Activated B cell treated with CpG ODN at 0.5 μM for 24 hours (primary cell): ENCODE measurements at regions not wholly inside any gene's neighbourhood (a gene's known extent, or its start where the extent isn't known, plus 50 kb on each side); places are given as distances from the start of the nearest gene placed in this dataset.
"Not testable (repeated sequence)": the region's sequence is repeated elsewhere in the genome, so short reads cannot be mapped to it uniquely, and the experiment has no call there.

Source experiments
- ATAC-seq: fragments of 200-7000 bp; cut with Tn5 transposase; one replicate; pipeline ENCODE4 v1.10.0; 2021; ENCODE audit warnings: low read depth, mild to moderate bottlenecking, moderate library complexity
- CTCF ChIA-PET: fragments of 350-600 bp; sonication (Branson Sonifier 250); formaldehyde crosslinking; loops from one replicate; lab custom pipeline; 2021; ENCODE audit warnings: antibody characterized with exemption; lab: Charles Lee
- POLR2A ChIA-PET: fragments of 350-600 bp; sonication (Branson Sonifier 250); formaldehyde crosslinking; loops from one replicate; lab custom pipeline; 2021; ENCODE audit warnings: antibody characterized with exemption; lab: Charles Lee
- DNase-seq: peaks from one replicate; pipeline ENCODE4 v3.0.0; 2022
- H3K27ac Mint-ChIP-seq: one replicate; pipeline ENCODE4 v1.8.0; 2020; ENCODE audit warnings: mixed read lengths
- H3K27me3 Mint-ChIP-seq: one replicate; pipeline ENCODE4 v1.8.0; 2021; ENCODE audit warnings: mixed read lengths
- H3K36me3 Mint-ChIP-seq: one replicate; pipeline ENCODE4 v1.8.0; 2021; ENCODE audit warnings: low read depth, mixed read lengths
- H3K4me1 Mint-ChIP-seq: one replicate; pipeline ENCODE4 v1.8.0; 2021; ENCODE audit warnings: mixed read lengths
- H3K4me3 Mint-ChIP-seq: one replicate; pipeline ENCODE4 v1.8.0; 2020; ENCODE audit warnings: mild to moderate bottlenecking, mixed read lengths
- H3K9me3 Mint-ChIP-seq: one replicate; pipeline ENCODE4 v1.8.0; 2020; ENCODE audit warnings: mixed read lengths
- CTCF ChIP-seq: fragments of 200-600 bp; IDR thresholded peaks from one replicate; pipeline ENCODE4 v1.8.0; 2022; ENCODE audit warnings: antibody characterized with exemption, mild to moderate bottlenecking
- intact Hi-C: fragments of 100-400 bp; cut with micrococcal nuclease; formaldehyde crosslinking; loops from one replicate; pipeline ENCODE4 v1.15.1; 2024

- no peaks in the 10 kb centered on the region for H3K36me3 Mint-ChIP-seq
- POLR2A ChIA-PET, result no interaction called here
- DNase-seq, result no peak
- TF ChIP-seq CTCF, result no peak
- H3K27ac Mint-ChIP-seq, result no peak overlapping the region
- no peaks in the 10 kb centered on the region for H3K9me3 Mint-ChIP-seq
- intact Hi-C loops, result no loop called here
- no peak for ATAC-seq
- H3K4me1 Mint-ChIP-seq, result no peaks in the 10 kb centered on the region
- CTCF ChIA-PET, result no interaction called here
- peaks cover 11% of the 10 kb centered on the region for H3K27me3 Mint-ChIP-seq
- H3K4me3 Mint-ChIP-seq, result no peak overlapping the region
Observed at GRCh38 chr10:2900530-2900929, 166.8 kb upstream of the PFKP start.

- Mint-ChIP-seq H3K9me3 (no peaks in the 10 kb centered on the region), H3K4me1 (no peaks in the 10 kb centered on the region), H3K27ac (no peak overlapping the region), H3K36me3 (no peaks in the 10 kb centered on the region), H3K27me3 (peaks cover 11% of the 10 kb centered on the region), H3K4me3 (no peak overlapping the region)
- no peak for TF ChIP-seq CTCF
- intact Hi-C loops, result no loop called here
- DNase-seq (no peak), ATAC-seq (no peak)
- ChIA-PET CTCF (no interaction called here), POLR2A (no interaction called here)
Observed at GRCh38 chr10:2899246-2899951, 167.9 kb upstream of the PFKP start.

- no peaks in the 10 kb centered on the region for H3K4me1 Mint-ChIP-seq
- no peak overlapping the region for H3K4me3 Mint-ChIP-seq
- no peaks in the 10 kb centered on the region for H3K36me3 Mint-ChIP-seq
- H3K9me3 Mint-ChIP-seq, result no peaks in the 10 kb centered on the region
- intact Hi-C loops, result no loop called here
- DNase-seq, result no peak
- H3K27ac Mint-ChIP-seq, result no peak overlapping the region
- ChIA-PET POLR2A (no interaction called here), CTCF (no interaction called here)
- ATAC-seq, result no peak
- TF ChIP-seq CTCF, result no peak
- peaks cover 4% of the 10 kb centered on the region for H3K27me3 Mint-ChIP-seq
Observed at GRCh38 chr10:2898509-2898860, 168.9 kb upstream of the PFKP start.

GRCh38 chr10:2897619-2898508 is 169.5 kb upstream of the PFKP start:
- no peak for TF ChIP-seq CTCF

GRCh38 chr10:2896334-2896733 is 171.0 kb upstream of the PFKP start:
- H3K27ac Mint-ChIP-seq, CTCF ChIA-PET, intact Hi-C loops, ATAC-seq, H3K36me3 Mint-ChIP-seq, H3K4me1 Mint-ChIP-seq, H3K4me3 Mint-ChIP-seq, H3K27me3 Mint-ChIP-seq, POLR2A ChIA-PET, H3K9me3 Mint-ChIP-seq, DNase-seq: not testable (repeated sequence)

More at GRCh38 chr10:2897619-2898508, 169.5 kb upstream of the PFKP start:
- Mint-ChIP-seq H3K9me3 (no peaks in the 10 kb centered on the region), H3K4me3 (no peak overlapping the region), H3K4me1 (no peaks in the 10 kb centered on the region), H3K27ac (no peak overlapping the region), H3K27me3 (peaks cover 2% of the 10 kb centered on the region), H3K36me3 (no peaks in the 10 kb centered on the region)
- POLR2A ChIA-PET, result no interaction called here
- no peak for ATAC-seq
- intact Hi-C loops, result no loop called here
- CTCF ChIA-PET, result no interaction called here
- no peak for DNase-seq
